HG02763 (cell line): ENCODE measurements at regions not wholly inside any gene's neighbourhood (a gene's known extent, or its start where the extent isn't known, plus 50 kb on each side); places are given as distances from the start of the nearest gene placed in this dataset.
A peak's percentile ranks its signal among the peaks of the same experiment; 100 is the strongest.

Experiments used
- ATAC-seq: cut with Tn5 transposase; IDR thresholded peaks from one replicate; pipeline ENCODE4 v1.9.1; 2021; ENCODE audit warnings: mild to moderate bottlenecking, moderate library complexity; ENCODE audit not compliant: unreplicated experiment

- no peak for ATAC-seq
Observed at GRCh38 chr4:116449764-116450163, 635.6 kb downstream of the TRAM1L1 start.

- no peak for ATAC-seq
Observed at GRCh38 chr4:116444117-116444516, 641.3 kb downstream of the TRAM1L1 start.

- ATAC-seq, result no peak
Observed at GRCh38 chr4:116438981-116439729, 646.2 kb downstream of the TRAM1L1 start.

GRCh38 chr4:116438417-116438816 is 647.0 kb downstream of the TRAM1L1 start:
- no peak for ATAC-seq

- ATAC-seq, result no peak
Observed at GRCh38 chr4:116427666-116428065, 657.7 kb downstream of the TRAM1L1 start.

- ATAC-seq, result no peak
Observed at GRCh38 chr4:116413222-116413621, 672.2 kb downstream of the TRAM1L1 start.

GRCh38 chr4:116401293-116401692 is 684.1 kb downstream of the TRAM1L1 start:
- no peak for ATAC-seq

GRCh38 chr4:116400480-116400879 is 684.9 kb downstream of the TRAM1L1 start:
- no peak for ATAC-seq

- no peak for ATAC-seq
Observed at GRCh38 chr4:116397714-116398113, 687.7 kb downstream of the TRAM1L1 start.

- ATAC-seq, result no peak
Observed at GRCh38 chr4:116397291-116397690, 688.1 kb downstream of the TRAM1L1 start.

- ATAC-seq, result no peak
Observed at GRCh38 chr4:116395408-116395807, 690.0 kb downstream of the TRAM1L1 start.

- ATAC-seq, result no peak
Observed at GRCh38 chr4:116391020-116391419, 694.4 kb downstream of the TRAM1L1 start.

GRCh38 chr4:116389139-116389538 is 696.2 kb downstream of the TRAM1L1 start:
- no peak for ATAC-seq

- no peak for ATAC-seq
Observed at GRCh38 chr4:116387937-116388474, 697.4 kb downstream of the TRAM1L1 start.

GRCh38 chr4:116386856-116387255 is 698.5 kb downstream of the TRAM1L1 start:
- no peak for ATAC-seq

- no peak for ATAC-seq
Observed at GRCh38 chr4:116385583-116385982, 699.8 kb downstream of the TRAM1L1 start.

GRCh38 chr4:116374815-116375214 is 710.6 kb downstream of the TRAM1L1 start:
- no peak for ATAC-seq

- ATAC-seq, result no peak
Observed at GRCh38 chr4:116362583-116362982, 722.8 kb downstream of the TRAM1L1 start.

GRCh38 chr4:116361790-116362189 is 723.6 kb downstream of the TRAM1L1 start:
- ATAC-seq, result no peak

GRCh38 chr4:116358633-116359222 is 726.6 kb downstream of the TRAM1L1 start:
- peak; percentile 98 for ATAC-seq

- no peak for ATAC-seq
Observed at GRCh38 chr4:116357758-116358157, 727.6 kb downstream of the TRAM1L1 start.

GRCh38 chr4:116346750-116347149 is 738.6 kb downstream of the TRAM1L1 start:
- ATAC-seq, result no peak
